H9 (cell line): ENCODE measurements at regions not wholly inside any gene's neighbourhood (a gene's known extent, or its start where the extent isn't known, plus 50 kb on each side); places are given as distances from the start of the nearest gene placed in this dataset.

Experiments
- DNase-seq: peaks from one replicate; pipeline ENCODE4 v3.0.0-alpha.2; 2017
- H2AFZ ChIP-seq: one replicate; pipeline ENCODE4 v1.6.1; 2013; ENCODE audit warnings: mild to moderate bottlenecking, low read length, control low read depth, moderate library complexity
- H2AK5ac ChIP-seq: 2 replicates; pipeline ENCODE4 v1.6.1; 2013; ENCODE audit warnings: low read length, control low read depth, mixed read lengths; ENCODE audit not compliant: insufficient read length
- H2BK120ac ChIP-seq: one replicate; pipeline ENCODE4 v1.6.1; 2013; ENCODE audit warnings: low read depth, mild to moderate bottlenecking, low read length, control low read depth, inconsistent platforms; ENCODE audit not compliant: poor library complexity, severe bottlenecking
- H2BK12ac ChIP-seq: 2 replicates; pipeline ENCODE4 v1.6.1; 2013; ENCODE audit warnings: low read length, control low read depth, mixed read lengths, low read depth; ENCODE audit not compliant: insufficient read length
- H2BK15ac ChIP-seq: 2 replicates; pipeline ENCODE4 v1.6.1; 2013; ENCODE audit warnings: low read depth, low read length, control low read depth
- H2BK20ac ChIP-seq: one replicate; pipeline ENCODE4 v1.6.1; 2013; ENCODE audit warnings: low read depth, mild to moderate bottlenecking, low read length, control low read depth, inconsistent platforms; ENCODE audit not compliant: poor library complexity, severe bottlenecking
- H2BK5ac ChIP-seq: 2 replicates; pipeline ENCODE4 v1.6.1; 2013; ENCODE audit warnings: low read length, control low read depth, mixed read lengths; ENCODE audit not compliant: insufficient read length
- H3K14ac ChIP-seq: 2 replicates; pipeline ENCODE4 v1.6.1; 2013; ENCODE audit warnings: low read length, control low read depth; ENCODE audit not compliant: insufficient read depth
- H3K18ac ChIP-seq: 2 replicates; pipeline ENCODE4 v1.6.1; 2013; ENCODE audit warnings: low read depth, mild to moderate bottlenecking, mixed read lengths, low read length, control low read depth; ENCODE audit not compliant: insufficient read length
- H3K23ac ChIP-seq: 2 replicates; pipeline ENCODE4 v1.6.1; 2013; ENCODE audit warnings: low read length, control low read depth, mixed read lengths, low read depth; ENCODE audit not compliant: insufficient read length
- H3K23me2 ChIP-seq: 2 replicates; pipeline ENCODE4 v1.6.1; 2013; ENCODE audit warnings: low read depth, mild to moderate bottlenecking, mixed read lengths, low read length, control low read depth; ENCODE audit not compliant: insufficient read length, poor library complexity, severe bottlenecking
- H3K27ac ChIP-seq: 2 replicates; pipeline ENCODE4 v1.5.1; 2013; ENCODE audit warnings: low read length, control low read depth, mixed read lengths, low read depth; ENCODE audit not compliant: insufficient read length
- H3K27me3 ChIP-seq: 2 replicates; pipeline ENCODE4 v1.6.1; 2013; ENCODE audit warnings: low read length, control low read depth, inconsistent platforms; ENCODE audit not compliant: insufficient read depth
- H3K4ac ChIP-seq: 2 replicates; pipeline ENCODE4 v1.6.1; 2013; ENCODE audit warnings: low read depth, mild to moderate bottlenecking, control low read depth, inconsistent platforms, low read length, moderate library complexity
- H3K4me1 ChIP-seq: 2 replicates; pipeline ENCODE4 v1.6.1; 2013; ENCODE audit warnings: low read length, control low read depth, inconsistent platforms; ENCODE audit not compliant: insufficient read depth
- H3K4me2 ChIP-seq: 2 replicates; pipeline ENCODE4 v1.6.1; 2013; ENCODE audit warnings: low read length, control low read depth, mixed read lengths; ENCODE audit not compliant: insufficient read length, insufficient read depth
- H3K56ac ChIP-seq: 2 replicates; pipeline ENCODE4 v1.6.1; 2013; ENCODE audit warnings: low read depth, mild to moderate bottlenecking, mixed read lengths, low read length, control low read depth; ENCODE audit not compliant: insufficient read length
- H3K79me1 ChIP-seq: 2 replicates; pipeline ENCODE4 v1.6.1; 2013; ENCODE audit warnings: low read depth, mild to moderate bottlenecking, moderate library complexity, low read length, control low read depth, inconsistent platforms; ENCODE audit not compliant: insufficient read depth, poor library complexity, severe bottlenecking
- H3K79me2 ChIP-seq: 2 replicates; pipeline ENCODE4 v1.6.1; 2013; ENCODE audit warnings: low read length, control low read depth, inconsistent platforms; ENCODE audit not compliant: insufficient read depth
- H3K9ac ChIP-seq: 2 replicates; pipeline ENCODE4 v1.6.1; 2013; ENCODE audit warnings: low read length, control low read depth, mixed read lengths; ENCODE audit not compliant: insufficient read length; ENCODE audit errors: extremely low read depth
- H3K9me3 ChIP-seq: one replicate; pipeline ENCODE4 v1.6.1; 2013; ENCODE audit warnings: low read depth, low read length, inconsistent platforms; ENCODE audit not compliant: control insufficient read depth
- H3T11ph ChIP-seq: one replicate; pipeline ENCODE4 v1.6.1; 2013; ENCODE audit warnings: mild to moderate bottlenecking, low read length, control low read depth, inconsistent platforms
- H4K20me1 ChIP-seq: one replicate; pipeline ENCODE4 v1.6.1; 2013; ENCODE audit not compliant: control insufficient read depth, insufficient read length, insufficient read depth
- H4K5ac ChIP-seq: 2 replicates; pipeline ENCODE4 v1.6.1; 2013; ENCODE audit warnings: low read depth, mild to moderate bottlenecking, mixed read lengths, low read length, control low read depth; ENCODE audit not compliant: insufficient read length
- H4K8ac ChIP-seq: replicated peaks from 2 replicates; pipeline ENCODE4 v1.6.1; 2013; ENCODE audit warnings: low read length, control low read depth, mixed read lengths, low read depth; ENCODE audit not compliant: insufficient read length
- H4K91ac ChIP-seq: 2 replicates; pipeline ENCODE4 v1.6.1; 2013; ENCODE audit warnings: low read depth, mild to moderate bottlenecking, moderate library complexity, mixed read lengths, low read length, control low read depth; ENCODE audit not compliant: insufficient read length
- H3K27ac Mint-ChIP-seq, 3 experiments: 2 replicates in 2 of 3; 3 replicates in 1 of 3; pipeline ENCODE4 v1.8.0; 2020 to 2021; ENCODE audit warnings: mixed read lengths in 3 of 3, mild to moderate bottlenecking in 1 of 3, moderate library complexity in 1 of 3
- H3K27me3 Mint-ChIP-seq: 2 replicates; pipeline ENCODE4 v1.8.0; 2021; ENCODE audit warnings: low read depth, mild to moderate bottlenecking, moderate library complexity, mixed read lengths
- H3K36me3 Mint-ChIP-seq, 3 experiments: 2 replicates in 2 of 3; 3 replicates in 1 of 3; pipeline ENCODE4 v1.8.0; 2020 to 2021; ENCODE audit warnings: low read depth in 3 of 3, mixed read lengths in 3 of 3; ENCODE audit not compliant: insufficient read depth in 1 of 3
- H3K4me1 Mint-ChIP-seq, 2 experiments: 2 replicates each; pipeline ENCODE4 v1.8.0; 2020; ENCODE audit warnings: mixed read lengths in 2 of 2
- H3K4me3 Mint-ChIP-seq, 2 experiments: 2 replicates in 1 of 2; 3 replicates in 1 of 2; pipeline ENCODE4 v1.8.0; 2020 to 2021; ENCODE audit warnings: mild to moderate bottlenecking in 2 of 2, mixed read lengths in 2 of 2, moderate library complexity in 1 of 2
- H3K9me3 Mint-ChIP-seq, 2 experiments: 2 replicates in 1 of 2; 3 replicates in 1 of 2; pipeline ENCODE4 v1.8.0; 2020; ENCODE audit warnings: mild to moderate bottlenecking in 2 of 2, mixed read lengths in 2 of 2, moderate library complexity in 1 of 2
- CTCF ChIP-seq: fragments of 200-600 bp; sonication (generic); conservative IDR thresholded peaks from 3 replicates; pipeline ENCODE4 v1.8.0; 2021; ENCODE audit warnings: antibody characterized with exemption, mild to moderate bottlenecking
- WGBS: extraction: QIAGEN DNeasy Blood & Tissue Kit; methylation state at CpG from one replicate; pipeline ENCODE4 v1.1.7; 2013; ENCODE audit warnings: missing lambda C conversion rate, low lambda C conversion rate, mixed read lengths; ENCODE audit not compliant: insufficient read length; ENCODE audit errors: extremely low coverage; 5-methylcytosine and 5-hydroxymethylcytosine counted together

- no peak overlapping the region for H4K91ac ChIP-seq
- no peak overlapping the region for H3K18ac ChIP-seq
- H3K36me3 Mint-ChIP-seq = no peaks in the 10 kb centered on the region; a peak in 1 of 7 replicates
- H3K27me3 ChIP-seq = no peaks in the 10 kb centered on the region
- H3K79me2 ChIP-seq = no peaks in the 10 kb centered on the region
- H2BK120ac ChIP-seq = no peak overlapping the region
- no peak overlapping the region for H3K4me3 Mint-ChIP-seq
- H4K8ac ChIP-seq = no peak overlapping the region
- no peak overlapping the region for H2AK5ac ChIP-seq
- H4K20me1 ChIP-seq = no peaks in the 10 kb centered on the region
- H3K27ac ChIP-seq = no peak overlapping the region
- no peak for DNase-seq
- no peaks in the 10 kb centered on the region for H3K4me1 Mint-ChIP-seq
- no peak overlapping the region for H3K4ac ChIP-seq
- H3K27ac Mint-ChIP-seq = peak overlapping the region in 1 of 3 experiments; percentile 1; a peak in 1 of 7 replicates
- no peak overlapping the region for H2BK5ac ChIP-seq
- WGBS = no CpG with 5 or more reads among the region's 2 CpGs
- no peak overlapping the region for H3K4me2 ChIP-seq
- H2BK15ac ChIP-seq = no peak overlapping the region
- H4K5ac ChIP-seq = no peak overlapping the region
- no peaks in the 10 kb centered on the region for H3K23me2 ChIP-seq
- no peak overlapping the region for H3K23ac ChIP-seq
- no peaks in the 10 kb centered on the region for H3K9me3 ChIP-seq
- no peak for TF ChIP-seq CTCF
- H2BK20ac ChIP-seq = no peak overlapping the region
- no peaks in the 10 kb centered on the region for H3K79me1 ChIP-seq
- no peaks in the 10 kb centered on the region for H3K27me3 Mint-ChIP-seq
- H3K4me1 ChIP-seq = no peaks in the 10 kb centered on the region
- no peak overlapping the region for H3K14ac ChIP-seq
- H3K9me3 Mint-ChIP-seq = no peaks in the 10 kb centered on the region
- no peak overlapping the region for H3T11ph ChIP-seq
- no peak overlapping the region for H3K56ac ChIP-seq
- H2BK12ac ChIP-seq = no peak overlapping the region
- H3K9ac ChIP-seq = no peak overlapping the region
- no peak overlapping the region for H2AFZ ChIP-seq
These were observed 182.2 kb upstream of the STXBP5 start for GRCh38 chr6:147022041-147022440.
